ENCODE measurements at regions not wholly inside any gene's neighbourhood (a gene's known extent, or its start where the extent isn't known, plus 50 kb on each side); places are given as distances from the start of the nearest gene placed in this dataset.

DNA sequence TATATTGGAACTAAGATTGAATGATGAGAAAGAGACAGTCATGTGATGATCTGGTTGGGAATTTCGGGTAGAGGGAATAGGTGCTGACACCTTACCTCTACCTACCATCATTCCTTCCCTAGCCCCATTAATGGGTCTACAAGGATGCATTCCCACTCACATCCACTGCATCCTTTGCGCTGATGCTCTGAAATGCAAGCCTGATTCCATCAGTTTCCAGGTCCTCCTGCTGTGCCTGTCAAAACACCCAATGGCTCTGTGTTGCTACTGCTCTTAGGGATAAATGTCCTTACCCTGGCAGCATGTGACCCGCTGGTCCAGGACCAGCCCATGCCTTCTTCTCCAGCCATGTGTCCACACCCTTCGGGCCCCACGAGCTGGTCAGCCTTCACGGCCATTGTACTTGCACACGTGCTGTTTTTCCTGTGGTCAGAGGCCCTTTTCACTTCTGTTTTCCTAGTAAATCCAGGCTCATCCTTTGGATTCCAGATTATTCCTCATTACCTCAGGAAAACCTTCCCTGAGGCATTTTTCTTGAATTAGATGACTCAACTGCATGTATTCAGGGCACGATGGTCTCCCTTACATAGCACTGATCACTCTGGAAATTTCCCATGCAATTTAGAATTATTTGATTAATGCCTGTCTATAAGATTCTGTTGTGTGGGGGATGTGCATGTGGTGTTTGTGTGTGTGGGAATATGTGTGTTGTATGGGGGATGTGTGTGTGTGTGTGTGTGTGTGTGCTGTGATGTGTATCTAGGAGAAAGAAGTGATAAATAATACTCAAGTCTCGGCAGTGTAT is 185.0 kb downstream of the DIRAS2 start (continued):
- no peak for TF ChIP-seq ZNF462 (CRISPR knock-in tag; IDR thresholded peaks at IDR 0.05)
- TF ChIP-seq ETS1 (IDR thresholded peaks at IDR 0.05): no peak
- TF ChIP-seq JUNB (IDR thresholded peaks at IDR 0.05; ENCODE audit: unreplicated experiment): no peak
- no peak for TF ChIP-seq ZNF331 (CRISPR knock-in tag; IDR thresholded peaks at IDR 0.05; ENCODE audit: low read depth)
- no peak for TF ChIP-seq CTCF (conservative IDR thresholded peaks at IDR 0.05; ENCODE audit: low read depth in 2 of 2)

Measured in GM23338 (cell line).